ENCODE measurements at regions not wholly inside any gene's neighbourhood (a gene's known extent, or its start where the extent isn't known, plus 50 kb on each side); places are given as distances from the start of the nearest gene placed in this dataset.

DNA sequence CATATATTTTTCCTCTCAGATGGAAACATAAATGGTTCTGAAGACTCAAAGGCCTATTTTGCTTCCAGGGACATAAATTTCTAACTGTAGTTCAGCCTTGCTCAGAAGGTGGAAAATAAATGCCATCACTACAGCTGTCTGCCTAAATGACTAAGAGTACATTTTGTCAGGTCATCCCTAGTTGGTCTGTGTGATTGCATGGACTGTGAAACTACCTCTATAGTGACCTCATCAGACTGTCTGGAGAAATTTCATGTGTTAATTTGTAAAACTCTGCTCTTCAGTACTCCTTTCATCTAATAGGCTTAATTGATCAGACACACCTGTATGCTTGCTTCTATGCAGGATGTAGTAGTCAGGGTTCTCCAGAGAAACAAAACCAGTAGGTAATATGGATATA, 886.9 kb downstream of the AMY1C start:
- Histone ChIP-seq H3K27ac (ENCODE audit: insufficient read depth, low read depth, low read length) (no peak overlapping the region), H3K9me1 (replicated peaks; ENCODE audit: control insufficient read depth, extremely low read depth, insufficient read depth, low read length) (no peaks in the 10 kb centered on the region), H3K4me3 (replicated peaks in 1 of 3; ENCODE audit: insufficient read depth in 1 of 3, low read depth in 1 of 3, low read length in 3 of 3) (no peak overlapping the region), H3K36me3 (ENCODE audit: control insufficient read depth in 2 of 2, extremely low read depth in 1 of 2, insufficient read depth in 2 of 2, low read length in 2 of 2) (no peaks in the 10 kb centered on the region), H3K4me1 (ENCODE audit: control insufficient read depth, extremely low read depth, insufficient read depth, low read length) (no peaks in the 10 kb centered on the region), H3K27me3 (ENCODE audit: control insufficient read depth in 2 of 2, insufficient read depth in 2 of 2, low read length in 2 of 2) (no peaks in the 10 kb centered on the region), H2AFZ (ENCODE audit: low read depth, low read length) (no peak overlapping the region), H4K20me1 (replicated peaks; ENCODE audit: control insufficient read depth, extremely low read depth, insufficient read depth, low read length) (no peaks in the 10 kb centered on the region), H3K9me3 (replicated peaks; ENCODE audit: control insufficient read depth, insufficient read depth, low read length) (no peaks in the 10 kb centered on the region), H3K79me2 (ENCODE audit: control insufficient read depth, insufficient read depth, low read length) (no peaks in the 10 kb centered on the region), H3K9ac (replicated peaks; ENCODE audit: extremely low read depth, insufficient read depth, low read length) (no peak overlapping the region), H3K4me2 (ENCODE audit: insufficient read depth, low read length) (no peak overlapping the region)
- POLR2A ChIA-PET: no interaction called here
- intact Hi-C loops (cut with micrococcal nuclease) (loop anchor here (10.0 kb wide), 1 partner anchor 312 kb away; no protein-coding TSS in a partner anchor), dilution Hi-C loops (cut with MboI; ENCODE audit: extremely low pct_ligation_motif_present, low sequenced_read_pairs) (no loop called here)
- TF ChIP-seq JUN (IDR thresholded peaks at IDR 0.05; ENCODE audit: borderline replicate concordance, insufficient read depth, insufficient read length, low read depth) (no peak), GATA2 (IDR thresholded peaks at IDR 0.05; ENCODE audit: insufficient read depth, insufficient read length, low read depth, low read length) (no peak), FOS (IDR thresholded peaks at IDR 0.05; ENCODE audit: borderline replicate concordance, insufficient read depth, low read length) (no peak), MYC (IDR thresholded peaks at IDR 0.05; ENCODE audit: low read depth, low read length) (no peak), POLR2A (IDR thresholded peaks at IDR 0.05; ENCODE audit: low read depth, low read length) (no peak), POLR2AphosphoS5 (IDR thresholded peaks at IDR 0.05; ENCODE audit: insufficient read depth, low read depth, low read length) (no peak), EZH2 (IDR thresholded peaks at IDR 0.05; ENCODE audit: borderline replicate concordance, low read depth, low read length, severe bottlenecking) (no peak)
- TF ChIP-seq, protein P1, sequence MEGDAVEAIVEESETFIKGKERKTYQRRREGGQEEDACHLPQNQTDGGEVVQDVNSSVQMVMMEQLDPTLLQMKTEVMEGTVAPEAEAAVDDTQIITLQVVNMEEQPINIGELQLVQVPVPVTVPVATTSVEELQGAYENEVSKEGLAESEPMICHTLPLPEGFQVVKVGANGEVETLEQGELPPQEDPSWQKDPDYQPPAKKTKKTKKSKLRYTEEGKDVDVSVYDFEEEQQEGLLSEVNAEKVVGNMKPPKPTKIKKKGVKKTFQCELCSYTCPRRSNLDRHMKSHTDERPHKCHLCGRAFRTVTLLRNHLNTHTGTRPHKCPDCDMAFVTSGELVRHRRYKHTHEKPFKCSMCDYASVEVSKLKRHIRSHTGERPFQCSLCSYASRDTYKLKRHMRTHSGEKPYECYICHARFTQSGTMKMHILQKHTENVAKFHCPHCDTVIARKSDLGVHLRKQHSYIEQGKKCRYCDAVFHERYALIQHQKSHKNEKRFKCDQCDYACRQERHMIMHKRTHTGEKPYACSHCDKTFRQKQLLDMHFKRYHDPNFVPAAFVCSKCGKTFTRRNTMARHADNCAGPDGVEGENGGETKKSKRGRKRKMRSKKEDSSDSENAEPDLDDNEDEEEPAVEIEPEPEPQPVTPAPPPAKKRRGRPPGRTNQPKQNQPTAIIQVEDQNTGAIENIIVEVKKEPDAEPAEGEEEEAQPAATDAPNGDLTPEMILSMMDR (IDR thresholded peaks at IDR 0.05; ENCODE audit: extremely low read depth in 1 of 2, insufficient read depth in 1 of 2, low read depth in 1 of 2, low read length in 2 of 2): no peak
- TF ChIP-seq, protein P2, sequence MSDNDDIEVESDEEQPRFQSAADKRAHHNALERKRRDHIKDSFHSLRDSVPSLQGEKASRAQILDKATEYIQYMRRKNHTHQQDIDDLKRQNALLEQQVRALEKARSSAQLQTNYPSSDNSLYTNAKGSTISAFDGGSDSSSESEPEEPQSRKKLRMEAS (IDR thresholded peaks at IDR 0.05; ENCODE audit: insufficient read depth, insufficient read length): no peak
- CTCF ChIA-PET: no interaction called here
- BruUV-seq (replicated peaks): no TSS peak
- DNase-seq (ENCODE audit: low read depth, low spot score) (no peak), FAIRE-seq (no peak)

Data from endothelial cell of umbilical vein (primary cell).